WTC11 (cell line): ENCODE measurements at regions not wholly inside any gene's neighbourhood (a gene's known extent, or its start where the extent isn't known, plus 50 kb on each side); places are given as distances from the start of the nearest gene placed in this dataset.

Experiments used
- ATAC-seq: fragments of 200-7000 bp; cut with Tn5 transposase; 2 replicates; pipeline ENCODE4 v1.10.0; 2021; ENCODE audit warnings: mild to moderate bottlenecking, moderate library complexity
- CTCF ChIA-PET: fragments of 300-600 bp; sonication (Branson Sonifier 250); formaldehyde crosslinking; loops from one replicate; lab custom pipeline; 2021; ENCODE audit warnings: antibody characterized with exemption; lab: Charles Lee
- POLR2A ChIA-PET: fragments of 350-600 bp; sonication (Branson Sonifier 250); formaldehyde crosslinking; loops from one replicate; lab custom pipeline; 2021; ENCODE audit warnings: antibody characterized with exemption; lab: Charles Lee
- DNase-seq: peaks from one replicate; pipeline ENCODE4 v3.0.0; 2021; ENCODE audit warnings: low spot score
- H3K27ac Mint-ChIP-seq: 2 replicates; pipeline ENCODE4 v1.8.0; 2021; ENCODE audit warnings: mixed read lengths
- H3K27me3 Mint-ChIP-seq: 2 replicates; pipeline ENCODE4 v1.8.0; 2021; ENCODE audit warnings: low read depth, mild to moderate bottlenecking, moderate library complexity, mixed read lengths
- H3K36me3 Mint-ChIP-seq: 2 replicates; pipeline ENCODE4 v1.8.0; 2021; ENCODE audit warnings: mixed read lengths
- H3K4me1 Mint-ChIP-seq: 2 replicates; pipeline ENCODE4 v1.8.0; 2022; ENCODE audit warnings: mixed read lengths
- H3K4me3 Mint-ChIP-seq: 2 replicates; pipeline ENCODE4 v1.8.0; 2021; ENCODE audit warnings: mild to moderate bottlenecking, moderate library complexity, mixed read lengths
- H3K9me3 Mint-ChIP-seq: 2 replicates; pipeline ENCODE4 v1.8.0; 2021; ENCODE audit warnings: mixed read lengths
- ATF2 ChIP-seq: sonication (generic); formaldehyde crosslinking; IDR thresholded peaks from 2 replicates; pipeline ENCODE4 v1.8.1; 2022; ENCODE audit warnings: low read depth, missing genetic modification reagents, borderline replicate concordance
- CREB1 ChIP-seq: sonication (generic); formaldehyde crosslinking; IDR thresholded peaks from 2 replicates; pipeline ENCODE4 v1.8.0; 2023; ENCODE audit warnings: mild to moderate bottlenecking, missing genetic modification reagents
- ELF4 ChIP-seq: sonication (generic); formaldehyde crosslinking; IDR thresholded peaks from 2 replicates; pipeline ENCODE4 v1.8.1; 2022; ENCODE audit warnings: low read depth, mild to moderate bottlenecking, moderate library complexity, missing genetic modification reagents
- EMX1 ChIP-seq: fragments of 250-450 bp; sonication (Bioruptor Pico); IDR thresholded peaks from 2 replicates; pipeline ENCODE4 v1.8.0; 2021; ENCODE audit warnings: mild to moderate bottlenecking
- GABPB1 ChIP-seq: sonication (generic); formaldehyde crosslinking; IDR thresholded peaks from 2 replicates; pipeline ENCODE4 v1.8.1; 2023; ENCODE audit warnings: mild to moderate bottlenecking, missing genetic modification reagents
- HMGA2 ChIP-seq: fragments of 250-450 bp; sonication (Bioruptor Pico); IDR thresholded peaks from 2 replicates; pipeline ENCODE4 v1.4.0; 2021; ENCODE audit warnings: mild to moderate bottlenecking, moderate library complexity
- RELA ChIP-seq: sonication (generic); formaldehyde crosslinking; IDR thresholded peaks from 2 replicates; pipeline ENCODE4 v1.8.1; 2022; ENCODE audit warnings: missing genetic modification reagents, mild to moderate bottlenecking, borderline replicate concordance
- TCF7 ChIP-seq: sonication (generic); formaldehyde crosslinking; IDR thresholded peaks from 2 replicates; pipeline ENCODE4 v1.8.0; 2022; ENCODE audit warnings: mild to moderate bottlenecking, low read depth, missing genetic modification reagents, moderate library complexity
- TEAD4 ChIP-seq: sonication (generic); formaldehyde crosslinking; IDR thresholded peaks from 2 replicates; pipeline ENCODE4 v1.8.0; 2022; ENCODE audit warnings: mild to moderate bottlenecking, missing genetic modification reagents
- ZNF232 ChIP-seq: sonication (generic); formaldehyde crosslinking; IDR thresholded peaks from 2 replicates; pipeline ENCODE4 v1.8.0; 2022; ENCODE audit warnings: mild to moderate bottlenecking, missing genetic modification reagents
- ZNF532 ChIP-seq: fragments of 250-450 bp; sonication (Bioruptor Pico); IDR thresholded peaks from 2 replicates; pipeline ENCODE4 v1.9.0; 2021; ENCODE audit warnings: mild to moderate bottlenecking, borderline replicate concordance
- TF ChIP-seq, protein P1 (sequence below): sonication (generic); formaldehyde crosslinking; IDR thresholded peaks from 2 replicates; pipeline ENCODE4 v1.8.1; 2022; ENCODE audit warnings: missing genetic modification reagents, borderline replicate concordance
- TF ChIP-seq, protein P2 (sequence below): sonication (generic); formaldehyde crosslinking; IDR thresholded peaks from 2 replicates; pipeline ENCODE4 v1.8.1; 2023; ENCODE audit warnings: mild to moderate bottlenecking, moderate library complexity, missing genetic modification reagents
- TF ChIP-seq, protein P3 (sequence below): fragments of 200-600 bp; IDR thresholded peaks from 2 replicates; pipeline ENCODE4 v1.8.0; 2022; ENCODE audit warnings: antibody characterized with exemption

GRCh38 chr1:58997637-58998036, 213.8 kb upstream of the JUN start:
- ChIA-PET CTCF (no interaction called here), POLR2A (no interaction called here)
- Mint-ChIP-seq H3K9me3 (no peaks in the 10 kb centered on the region), H3K4me1 (0 out of 2 replicates have a peak, but pooled peaks cover 4% of the 10 kb centered on the region), H3K36me3 (no peaks in the 10 kb centered on the region), H3K27me3 (no peaks in the 10 kb centered on the region; the same call in 1 of the 2 replicates), H3K4me3 (no peak overlapping the region), H3K27ac (no peak overlapping the region)
- DNase-seq (no peak), ATAC-seq (no peak)
- TF ChIP-seq RELA, result no peak
- no peak for TF ChIP-seq TCF7 (CRISPR knock-in tag)
- TF ChIP-seq, protein P1, sequence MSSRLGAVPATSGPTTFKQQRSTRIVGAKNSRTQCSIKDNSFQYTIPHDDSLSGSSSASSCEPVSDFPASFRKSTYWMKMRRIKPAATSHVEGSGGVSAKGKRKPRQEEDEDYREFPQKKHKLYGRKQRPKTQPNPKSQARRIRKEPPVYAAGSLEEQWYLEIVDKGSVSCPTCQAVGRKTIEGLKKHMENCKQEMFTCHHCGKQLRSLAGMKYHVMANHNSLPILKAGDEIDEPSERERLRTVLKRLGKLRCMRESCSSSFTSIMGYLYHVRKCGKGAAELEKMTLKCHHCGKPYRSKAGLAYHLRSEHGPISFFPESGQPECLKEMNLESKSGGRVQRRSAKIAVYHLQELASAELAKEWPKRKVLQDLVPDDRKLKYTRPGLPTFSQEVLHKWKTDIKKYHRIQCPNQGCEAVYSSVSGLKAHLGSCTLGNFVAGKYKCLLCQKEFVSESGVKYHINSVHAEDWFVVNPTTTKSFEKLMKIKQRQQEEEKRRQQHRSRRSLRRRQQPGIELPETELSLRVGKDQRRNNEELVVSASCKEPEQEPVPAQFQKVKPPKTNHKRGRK, result no peak

- no peaks in the 10 kb centered on the region for H3K27me3 Mint-ChIP-seq
- TF ChIP-seq TEAD4 (CRISPR knock-in tag), result no peak
- no peak for TF ChIP-seq ATF2 (CRISPR knock-in tag)
- no peak for TF ChIP-seq GABPB1 (CRISPR knock-in tag)
- no peak for TF ChIP-seq ZNF532 (CRISPR knock-in tag)
- TF ChIP-seq EMX1 (CRISPR knock-in tag), result no peak
- TF ChIP-seq ZNF232 (CRISPR knock-in tag), result no peak
- TF ChIP-seq HMGA2 (CRISPR knock-in tag), result no peak
- TF ChIP-seq, protein P2, sequence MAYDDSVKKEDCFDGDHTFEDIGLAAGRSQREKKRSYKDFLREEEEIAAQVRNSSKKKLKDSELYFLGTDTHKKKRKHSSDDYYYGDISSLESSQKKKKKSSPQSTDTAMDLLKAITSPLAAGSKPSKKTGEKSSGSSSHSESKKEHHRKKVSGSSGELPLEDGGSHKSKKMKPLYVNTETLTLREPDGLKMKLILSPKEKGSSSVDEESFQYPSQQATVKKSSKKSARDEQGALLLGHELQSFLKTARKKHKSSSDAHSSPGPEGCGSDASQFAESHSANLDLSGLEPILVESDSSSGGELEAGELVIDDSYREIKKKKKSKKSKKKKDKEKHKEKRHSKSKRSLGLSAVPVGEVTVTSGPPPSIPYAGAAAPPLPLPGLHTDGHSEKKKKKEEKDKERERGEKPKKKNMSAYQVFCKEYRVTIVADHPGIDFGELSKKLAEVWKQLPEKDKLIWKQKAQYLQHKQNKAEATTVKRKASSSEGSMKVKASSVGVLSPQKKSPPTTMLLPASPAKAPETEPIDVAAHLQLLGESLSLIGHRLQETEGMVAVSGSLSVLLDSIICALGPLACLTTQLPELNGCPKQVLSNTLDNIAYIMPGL (CRISPR knock-in tag), result no peak
- TF ChIP-seq ELF4 (CRISPR knock-in tag), result no peak
- TF ChIP-seq, protein P3, sequence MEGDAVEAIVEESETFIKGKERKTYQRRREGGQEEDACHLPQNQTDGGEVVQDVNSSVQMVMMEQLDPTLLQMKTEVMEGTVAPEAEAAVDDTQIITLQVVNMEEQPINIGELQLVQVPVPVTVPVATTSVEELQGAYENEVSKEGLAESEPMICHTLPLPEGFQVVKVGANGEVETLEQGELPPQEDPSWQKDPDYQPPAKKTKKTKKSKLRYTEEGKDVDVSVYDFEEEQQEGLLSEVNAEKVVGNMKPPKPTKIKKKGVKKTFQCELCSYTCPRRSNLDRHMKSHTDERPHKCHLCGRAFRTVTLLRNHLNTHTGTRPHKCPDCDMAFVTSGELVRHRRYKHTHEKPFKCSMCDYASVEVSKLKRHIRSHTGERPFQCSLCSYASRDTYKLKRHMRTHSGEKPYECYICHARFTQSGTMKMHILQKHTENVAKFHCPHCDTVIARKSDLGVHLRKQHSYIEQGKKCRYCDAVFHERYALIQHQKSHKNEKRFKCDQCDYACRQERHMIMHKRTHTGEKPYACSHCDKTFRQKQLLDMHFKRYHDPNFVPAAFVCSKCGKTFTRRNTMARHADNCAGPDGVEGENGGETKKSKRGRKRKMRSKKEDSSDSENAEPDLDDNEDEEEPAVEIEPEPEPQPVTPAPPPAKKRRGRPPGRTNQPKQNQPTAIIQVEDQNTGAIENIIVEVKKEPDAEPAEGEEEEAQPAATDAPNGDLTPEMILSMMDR, result no peak
- TF ChIP-seq CREB1, result no peak
Measured at GRCh38 chr1:58999676-59000075, 215.8 kb upstream of the JUN start.

More at GRCh38 chr1:58999676-59000075, 215.8 kb upstream of the JUN start:
- POLR2A ChIA-PET, result no interaction called here
- DNase-seq (no peak), ATAC-seq (no peak)
- H3K4me1 Mint-ChIP-seq, result 0 out of 2 replicates have a peak, but pooled peaks cover 4% of the 10 kb centered on the region
- CTCF ChIA-PET, result no interaction called here
- H3K4me3 Mint-ChIP-seq, result no peak overlapping the region
- no peaks in the 10 kb centered on the region for H3K36me3 Mint-ChIP-seq
- no peak overlapping the region for H3K27ac Mint-ChIP-seq
- no peaks in the 10 kb centered on the region for H3K9me3 Mint-ChIP-seq
